ENCODE measurements at regions not wholly inside any gene's neighbourhood (a gene's known extent, or its start where the extent isn't known, plus 50 kb on each side); places are given as distances from the start of the nearest gene placed in this dataset.
A peak's percentile ranks its signal among the peaks of the same experiment; 100 is the strongest.

DNA sequence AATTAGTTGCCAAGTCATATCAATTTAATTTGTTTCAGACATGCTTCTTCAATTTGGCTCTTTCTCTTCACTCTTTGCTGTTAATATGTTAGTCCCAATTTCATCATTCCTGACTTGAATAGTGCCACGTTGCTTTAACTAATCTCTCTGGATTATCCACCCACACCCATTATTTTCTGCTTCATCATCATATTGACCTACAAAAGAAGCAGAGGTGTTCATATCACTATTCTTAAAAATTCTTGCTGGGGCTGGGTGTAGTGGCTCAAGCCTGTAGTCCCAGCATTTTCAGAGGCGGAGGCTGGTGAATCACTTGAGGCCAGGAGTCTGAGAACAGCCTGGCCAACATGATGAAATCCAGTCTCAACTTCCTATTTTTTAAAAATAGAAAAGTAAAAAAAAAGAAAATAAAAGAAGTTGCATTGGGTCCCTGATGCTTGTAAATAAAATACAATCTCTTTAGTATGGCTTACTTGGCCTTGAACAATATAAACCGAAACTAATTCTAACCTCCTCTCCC is 65.7 kb upstream of the KCNIP4 start:
- peak; percentile 27 for DNase-seq

DNA sequence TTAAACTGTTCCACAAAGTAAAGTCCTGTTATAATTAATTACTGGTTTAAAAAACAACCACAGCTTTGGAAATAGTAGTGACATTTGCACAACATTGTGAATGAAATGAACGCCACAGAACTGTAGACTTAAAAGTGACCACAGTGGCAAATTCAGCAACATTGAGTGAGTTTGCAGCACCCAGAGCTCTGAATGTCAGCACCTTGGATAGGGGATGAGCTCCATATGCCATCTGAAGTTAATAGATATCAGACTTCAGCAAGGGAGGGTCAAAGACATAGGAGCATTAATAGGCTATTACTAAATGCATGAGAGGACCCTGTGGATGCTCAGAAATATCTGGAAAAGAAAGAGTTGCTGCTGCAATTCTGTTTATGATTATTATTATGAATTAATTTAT is 55.3 kb upstream of the KCNIP4 start:
- no peak for DNase-seq

Data from fibroblast of skin of back (primary cell).